Gastroesophageal sphincter (tissue), 4 donors: ENCODE measurements at regions not wholly inside any gene's neighbourhood (a gene's known extent, or its start where the extent isn't known, plus 50 kb on each side); places are given as distances from the start of the nearest gene placed in this dataset.

Experiments
- ATAC-seq: fragments of 150-250 bp; one replicate; pipeline ENCODE4 v1.9.1; 2016; ENCODE audit warnings: mild to moderate bottlenecking, moderate library complexity
- H3K27ac ChIP-seq, 4 donors: fragments of 200-600 bp; sonication (generic) in 3 of 4; 1 replicate in 3 of 4; 2 replicates in 1 of 4; pipeline ENCODE4 v1.5.1; 2016 to 2019
- H3K27me3 ChIP-seq: fragments of 200-600 bp; sonication (generic); one replicate; pipeline ENCODE4 v1.5.1; 2019
- H3K36me3 ChIP-seq, 2 donors: fragments of 200-600 bp; sonication (generic); one replicate each; pipeline ENCODE4 v1.5.1; 2019; ENCODE audit warnings: control low read depth in 1 of 2
- H3K4me1 ChIP-seq, 3 donors: fragments of 200-600 bp; sonication (generic); 1 replicate in 2 of 3; 2 replicates in 1 of 3; pipeline ENCODE4 v1.5.1; 2016 to 2019; ENCODE audit warnings: control low read depth in 2 of 3
- H3K4me3 ChIP-seq, 2 donors: fragments of 200-600 bp; sonication (generic); one replicate each; pipeline ENCODE4 v1.5.1; 2019; ENCODE audit warnings: mild to moderate bottlenecking in 1 of 2, moderate library complexity in 1 of 2
- H3K9me3 ChIP-seq, 3 donors: fragments of 200-600 bp; sonication (generic); one replicate each; pipeline ENCODE4 v1.5.1; 2017 to 2019; ENCODE audit warnings: control low read depth in 2 of 3
- EP300 ChIP-seq: sonication (generic); formaldehyde crosslinking; IDR thresholded peaks from one replicate; pipeline ENCODE4 v1.6.1; 2017; ENCODE audit warnings: antibody characterized with exemption, mild to moderate bottlenecking
- POLR2A ChIP-seq, 2 donors: fragments of 450-650 bp; IDR thresholded peaks; one replicate each; pipeline ENCODE4 v1.6.1; 2017; ENCODE audit warnings: antibody characterized with exemption in 2 of 2, mild to moderate bottlenecking in 2 of 2, moderate library complexity in 1 of 2
- POLR2AphosphoS5 ChIP-seq: sonication (generic); formaldehyde crosslinking; IDR thresholded peaks from one replicate; pipeline ENCODE4 v1.6.1; 2017; ENCODE audit warnings: antibody characterized with exemption
- WGBS, 2 donors: methylation state at CpG; one replicate each; pipeline ENCODE4 v1.1.5; 2018; ENCODE audit warnings: low coverage in 1 of 2; 5-methylcytosine and 5-hydroxymethylcytosine counted together
- TF ChIP-seq, protein P1 (sequence below), 4 experiments: fragments of 200-600 bp in 2 of 4; fragments of 450-650 bp in 2 of 4; sonication (generic) in 1 of 4; IDR thresholded peaks; one replicate each; pipeline ENCODE4 v1.5.1; 2017 to 2019; ENCODE audit warnings: antibody characterized with exemption in 4 of 4, mild to moderate bottlenecking in 2 of 4, moderate library complexity in 2 of 4

- WGBS, 2 donors, result 88 to 94% methylated on average over 3 of the region's 3 CpGs
- peaks cover 0 to 51% of the 10 kb centered on the region in 2 donors for H3K36me3 ChIP-seq
- H3K4me3 ChIP-seq, result no peak overlapping the region
- H3K27me3 ChIP-seq, result no peaks in the 10 kb centered on the region
- no peak for ATAC-seq
- H3K9me3 ChIP-seq, result no peaks in the 10 kb centered on the region
- no peak overlapping the region for H3K27ac ChIP-seq
- H3K4me1 ChIP-seq, result no peaks in the 10 kb centered on the region
- no peak for TF ChIP-seq POLR2A (IDR thresholded peaks at IDR 0.05)
- no peak for TF ChIP-seq POLR2AphosphoS5
- TF ChIP-seq EP300, result no peak
- TF ChIP-seq, protein P1, sequence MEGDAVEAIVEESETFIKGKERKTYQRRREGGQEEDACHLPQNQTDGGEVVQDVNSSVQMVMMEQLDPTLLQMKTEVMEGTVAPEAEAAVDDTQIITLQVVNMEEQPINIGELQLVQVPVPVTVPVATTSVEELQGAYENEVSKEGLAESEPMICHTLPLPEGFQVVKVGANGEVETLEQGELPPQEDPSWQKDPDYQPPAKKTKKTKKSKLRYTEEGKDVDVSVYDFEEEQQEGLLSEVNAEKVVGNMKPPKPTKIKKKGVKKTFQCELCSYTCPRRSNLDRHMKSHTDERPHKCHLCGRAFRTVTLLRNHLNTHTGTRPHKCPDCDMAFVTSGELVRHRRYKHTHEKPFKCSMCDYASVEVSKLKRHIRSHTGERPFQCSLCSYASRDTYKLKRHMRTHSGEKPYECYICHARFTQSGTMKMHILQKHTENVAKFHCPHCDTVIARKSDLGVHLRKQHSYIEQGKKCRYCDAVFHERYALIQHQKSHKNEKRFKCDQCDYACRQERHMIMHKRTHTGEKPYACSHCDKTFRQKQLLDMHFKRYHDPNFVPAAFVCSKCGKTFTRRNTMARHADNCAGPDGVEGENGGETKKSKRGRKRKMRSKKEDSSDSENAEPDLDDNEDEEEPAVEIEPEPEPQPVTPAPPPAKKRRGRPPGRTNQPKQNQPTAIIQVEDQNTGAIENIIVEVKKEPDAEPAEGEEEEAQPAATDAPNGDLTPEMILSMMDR (IDR thresholded peaks at IDR 0.05), result no peak
Observed at GRCh38 chrX:2620576-2620975, 70.5 kb upstream of the CD99 start.

DNA sequence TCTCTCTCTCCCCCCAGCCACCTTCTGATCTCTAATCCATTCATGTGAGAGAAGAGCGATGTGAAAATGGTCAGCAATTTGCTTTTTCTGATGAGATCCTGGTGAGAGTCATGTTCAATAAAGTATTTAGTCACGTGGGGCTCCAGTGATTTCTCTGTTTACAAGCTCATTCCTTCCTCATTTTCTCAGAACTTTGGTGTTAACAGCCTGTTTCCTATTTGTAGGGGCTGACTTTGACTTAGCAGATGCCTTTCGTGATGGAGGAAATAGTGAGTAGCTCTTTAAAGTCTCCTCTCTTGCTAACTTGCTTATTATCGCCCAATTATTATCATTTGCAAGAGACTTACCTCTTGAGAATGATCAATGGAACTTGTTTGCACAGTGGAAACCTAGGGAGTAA lies 72.6 kb upstream of the CD99 start:
- TF ChIP-seq, protein P1 (IDR thresholded peaks at IDR 0.05), result no peak
- no peak for TF ChIP-seq EP300
- no peaks in the 10 kb centered on the region for H3K27me3 ChIP-seq
- no peak overlapping the region for H3K27ac ChIP-seq
- ATAC-seq, result no peak
- H3K36me3 ChIP-seq, result peaks cover 0 to 35% of the 10 kb centered on the region in 2 donors
- H3K4me3 ChIP-seq, result no peak overlapping the region
- H3K9me3 ChIP-seq, result no peaks in the 10 kb centered on the region
- H3K4me1 ChIP-seq, result peaks cover 0 to 11% (median 0%) of the 10 kb centered on the region in 3 donors
- 56 to 67% methylated on average over 2 to 4 of the region's 4 CpGs for WGBS, 2 donors

- ATAC-seq, result peak; percentile 82
- TF ChIP-seq POLR2AphosphoS5, result no peak
- TF ChIP-seq, protein P1 (IDR thresholded peaks at IDR 0.05), result peak; percentile 13 to 52 (median 36)
- peaks cover 0 to 27% (median 0%) of the 10 kb centered on the region in 3 donors for H3K4me1 ChIP-seq
- H3K27me3 ChIP-seq, result no peaks in the 10 kb centered on the region
- H3K36me3 ChIP-seq, result peaks cover 0 to 29% of the 10 kb centered on the region in 2 donors
- WGBS, 2 donors, result 4 to 16% methylated on average over 3 of the region's 3 CpGs
- H3K27ac ChIP-seq, result peak overlapping the region in 1 of 4 donors; percentile 10
- H3K4me3 ChIP-seq, result no peak overlapping the region
- no peaks in the 10 kb centered on the region for H3K9me3 ChIP-seq
Observed at GRCh38 chrX:2614911-2615310, 76.2 kb upstream of the CD99 start.

DNA sequence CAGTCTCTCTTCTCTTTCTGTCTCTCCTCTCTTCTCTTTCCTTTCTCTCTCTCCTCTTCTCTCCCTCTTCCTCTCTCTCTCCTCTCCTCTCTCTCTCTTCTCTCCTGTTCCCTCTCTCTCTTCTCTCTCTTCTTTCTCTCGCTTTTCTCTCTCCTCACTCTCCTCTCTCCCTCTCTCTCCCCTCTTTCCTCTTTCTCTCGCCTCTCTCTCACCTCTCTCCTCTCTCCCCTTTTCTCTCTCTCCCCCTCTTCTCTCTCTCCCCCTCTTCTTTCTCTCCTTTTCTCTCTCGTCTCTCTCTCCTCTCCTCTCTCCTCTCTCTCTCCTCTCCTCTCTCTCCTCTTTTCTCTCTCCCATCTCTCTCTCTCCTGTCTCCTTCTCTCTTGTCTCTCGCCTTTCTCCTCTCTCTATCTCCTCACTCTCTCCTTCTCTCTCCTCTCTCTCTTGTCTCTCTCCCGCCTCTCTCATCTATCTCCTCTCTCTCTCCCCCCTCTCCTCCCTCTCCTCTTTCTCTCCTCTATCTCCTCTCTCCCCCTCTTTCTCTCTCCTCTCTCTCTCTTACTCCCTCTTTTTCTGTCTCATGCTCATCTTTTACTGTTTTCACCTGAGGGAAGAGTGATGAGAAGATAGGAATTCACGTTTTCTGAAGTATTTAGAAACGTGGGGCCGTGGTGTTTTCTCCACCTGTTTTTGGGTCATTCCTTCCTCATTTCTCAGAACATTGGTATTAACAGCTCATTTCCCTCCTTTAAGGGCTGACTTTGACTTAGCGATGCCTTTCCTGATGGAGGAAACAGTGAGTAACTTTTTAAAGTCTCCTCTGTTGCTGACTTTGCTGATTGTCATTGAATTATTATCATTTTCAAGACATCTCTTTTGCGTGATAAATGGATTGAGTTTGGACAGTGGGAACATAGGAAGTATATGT lies 80.6 kb upstream of the CD99 start:
- Histone ChIP-seq H3K27ac (peak overlapping the region in 2 of 4 donors; percentile 81 to 82), H3K36me3 (peaks cover 0 to 6% of the 10 kb centered on the region in 2 donors), H3K27me3 (no peaks in the 10 kb centered on the region), H3K9me3 (no peaks in the 10 kb centered on the region), H3K4me1 (peaks cover 0 to 41% (median 0%) of the 10 kb centered on the region in 3 donors), H3K4me3 (peak overlapping the region; percentile 77 to 86)
- WGBS, 2 donors, result 33 to 49% methylated on average over 10 of the region's 10 CpGs
- ATAC-seq, result no peak
- TF ChIP-seq, protein P1 (IDR thresholded peaks at IDR 0.05), result no peak
- TF ChIP-seq POLR2A (IDR thresholded peaks at IDR 0.05), result no peak
- no peak for TF ChIP-seq POLR2AphosphoS5
- no peak for TF ChIP-seq EP300
